Right atrium auricular region (tissue), 2 donors: ENCODE measurements at regions not wholly inside any gene's neighbourhood (a gene's known extent, or its start where the extent isn't known, plus 50 kb on each side); places are given as distances from the start of the nearest gene placed in this dataset.
"Not testable (repeated sequence)": the region's sequence is repeated elsewhere in the genome, so short reads cannot be mapped to it uniquely, and the experiment has no call there.

ENCODE experiments used
- DNase-seq: peaks from one replicate; pipeline ENCODE4 v3.0.0-alpha.2; 2019; ENCODE audit warnings: low spot score
- H3K27ac ChIP-seq, 2 donors: fragments of 200-600 bp; sonication (generic); 1 replicate in 1 of 2; 2 replicates in 1 of 2; pipeline ENCODE4 v1.5.1; 2016 to 2019
- H3K27me3 ChIP-seq, 2 donors: fragments of 200-600 bp; sonication (generic); one replicate each; pipeline versions ENCODE4 v1.5.1 to v1.6.0; 2017 to 2019
- H3K36me3 ChIP-seq: fragments of 200-600 bp; sonication (generic); one replicate; pipeline ENCODE4 v1.5.1; 2016
- H3K4me1 ChIP-seq, 2 donors: fragments of 200-600 bp; sonication (generic); one replicate each; pipeline versions ENCODE4 v1.5.1 to v1.6.0; 2017 to 2019
- H3K4me3 ChIP-seq, 2 donors: fragments of 200-600 bp; sonication (generic); 1 replicate in 1 of 2; 2 replicates in 1 of 2; pipeline ENCODE4 v1.5.1; 2017 to 2019; ENCODE audit warnings: mild to moderate bottlenecking in 1 of 2, moderate library complexity in 1 of 2
- H3K9me3 ChIP-seq, 2 donors: fragments of 200-600 bp; sonication (generic); one replicate each; pipeline ENCODE4 v1.5.1; 2019
- TF ChIP-seq, protein P1 (sequence below), 2 donors: fragments of 200-600 bp; sonication (generic); IDR thresholded peaks; one replicate each; pipeline ENCODE4 v1.5.1; 2019; ENCODE audit warnings: antibody characterized with exemption in 2 of 2

DNA sequence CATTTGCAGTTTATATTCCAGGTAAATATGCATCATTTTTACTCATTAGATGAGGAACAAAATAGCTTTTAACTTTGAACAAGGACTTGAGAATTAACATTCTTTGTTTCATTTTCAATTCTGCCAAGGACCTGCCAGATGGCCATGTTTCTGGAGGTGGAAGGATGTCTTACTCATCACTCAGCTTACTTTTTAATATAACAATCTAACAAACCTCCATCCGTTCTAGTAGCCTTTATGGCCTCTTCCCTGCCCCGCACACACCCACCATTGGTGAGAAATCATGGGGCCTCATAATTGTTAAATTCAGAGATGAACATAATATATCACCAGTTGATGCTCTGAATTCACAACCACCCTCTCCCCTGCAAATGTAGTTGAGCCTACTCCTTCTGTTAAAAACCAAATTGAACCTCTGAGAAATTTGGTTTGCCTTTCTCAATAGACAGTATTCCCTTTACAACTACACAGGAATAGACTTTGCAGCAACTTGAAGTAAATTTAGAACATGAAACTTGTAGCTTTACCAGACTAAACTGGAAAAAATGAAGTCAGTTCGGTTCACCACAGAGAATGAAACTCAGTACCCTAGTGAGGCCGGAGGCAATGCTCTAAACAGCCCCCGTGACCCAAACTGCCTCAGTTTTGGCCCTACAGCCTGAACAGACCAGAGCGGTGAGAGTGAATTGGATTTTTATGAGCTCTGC lies 50.1 kb upstream of the ACSL4 start:
- Histone ChIP-seq H3K27ac (no peak overlapping the region), H3K4me3 (no peak overlapping the region), H3K27me3 (no peaks in the 10 kb centered on the region), H3K9me3 (no peaks in the 10 kb centered on the region), H3K36me3 (no peaks in the 10 kb centered on the region), H3K4me1 (no peaks in the 10 kb centered on the region)
- TF ChIP-seq, protein P1, sequence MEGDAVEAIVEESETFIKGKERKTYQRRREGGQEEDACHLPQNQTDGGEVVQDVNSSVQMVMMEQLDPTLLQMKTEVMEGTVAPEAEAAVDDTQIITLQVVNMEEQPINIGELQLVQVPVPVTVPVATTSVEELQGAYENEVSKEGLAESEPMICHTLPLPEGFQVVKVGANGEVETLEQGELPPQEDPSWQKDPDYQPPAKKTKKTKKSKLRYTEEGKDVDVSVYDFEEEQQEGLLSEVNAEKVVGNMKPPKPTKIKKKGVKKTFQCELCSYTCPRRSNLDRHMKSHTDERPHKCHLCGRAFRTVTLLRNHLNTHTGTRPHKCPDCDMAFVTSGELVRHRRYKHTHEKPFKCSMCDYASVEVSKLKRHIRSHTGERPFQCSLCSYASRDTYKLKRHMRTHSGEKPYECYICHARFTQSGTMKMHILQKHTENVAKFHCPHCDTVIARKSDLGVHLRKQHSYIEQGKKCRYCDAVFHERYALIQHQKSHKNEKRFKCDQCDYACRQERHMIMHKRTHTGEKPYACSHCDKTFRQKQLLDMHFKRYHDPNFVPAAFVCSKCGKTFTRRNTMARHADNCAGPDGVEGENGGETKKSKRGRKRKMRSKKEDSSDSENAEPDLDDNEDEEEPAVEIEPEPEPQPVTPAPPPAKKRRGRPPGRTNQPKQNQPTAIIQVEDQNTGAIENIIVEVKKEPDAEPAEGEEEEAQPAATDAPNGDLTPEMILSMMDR (IDR thresholded peaks at IDR 0.05), result no peak
- no peak for DNase-seq

DNA sequence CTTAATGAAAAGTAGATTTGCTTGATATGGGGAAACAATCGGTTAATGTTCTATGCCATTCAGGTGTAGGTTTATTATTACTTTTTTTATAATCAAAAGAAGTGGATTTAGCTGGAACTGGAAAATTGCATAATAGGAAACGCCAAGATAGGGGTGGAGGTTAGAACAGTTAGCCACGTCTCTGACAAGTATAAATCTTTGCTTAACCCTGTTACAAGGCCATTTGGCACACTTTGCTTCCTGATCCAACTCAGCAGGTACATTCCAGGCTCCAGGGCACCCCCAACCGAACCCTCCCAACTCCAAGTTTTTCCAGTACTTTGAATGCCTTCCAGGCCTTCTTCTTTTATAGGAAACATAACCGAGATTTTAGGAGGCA lies 50.6 kb upstream of the ACSL4 start:
- H3K27me3 ChIP-seq, result no peaks in the 10 kb centered on the region
- no peak for DNase-seq
- TF ChIP-seq, protein P1 (IDR thresholded peaks at IDR 0.05), result no peak
- no peaks in the 10 kb centered on the region for H3K36me3 ChIP-seq
- H3K4me1 ChIP-seq, result no peaks in the 10 kb centered on the region
- no peak overlapping the region for H3K4me3 ChIP-seq
- no peaks in the 10 kb centered on the region for H3K9me3 ChIP-seq
- no peak overlapping the region for H3K27ac ChIP-seq

DNA sequence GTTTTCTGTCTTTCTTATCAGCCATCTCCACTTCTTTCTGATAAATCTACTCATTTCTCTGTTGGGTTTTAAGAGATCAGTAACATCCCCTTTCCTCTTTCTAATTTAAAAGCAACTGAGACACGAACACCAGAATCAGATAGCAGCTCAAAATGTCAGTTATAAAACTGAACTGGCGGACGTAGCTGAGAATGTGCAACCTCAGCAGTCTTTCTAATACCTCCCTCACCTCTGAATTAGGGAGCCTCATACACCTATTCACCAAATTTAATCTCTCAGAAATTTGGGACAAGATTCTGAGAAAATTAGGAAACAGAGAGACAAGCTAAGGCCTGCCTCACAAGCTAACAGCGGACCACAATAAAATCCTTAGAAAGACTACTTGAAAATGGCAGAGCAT lies 52.0 kb upstream of the ACSL4 start:
- Histone ChIP-seq H3K27ac (no peak overlapping the region), H3K4me1 (no peaks in the 10 kb centered on the region), H3K9me3 (no peaks in the 10 kb centered on the region), H3K27me3 (no peaks in the 10 kb centered on the region), H3K4me3 (no peak overlapping the region), H3K36me3 (no peaks in the 10 kb centered on the region)
- TF ChIP-seq, protein P1 (IDR thresholded peaks at IDR 0.05), result no peak
- DNase-seq, result no peak

DNA sequence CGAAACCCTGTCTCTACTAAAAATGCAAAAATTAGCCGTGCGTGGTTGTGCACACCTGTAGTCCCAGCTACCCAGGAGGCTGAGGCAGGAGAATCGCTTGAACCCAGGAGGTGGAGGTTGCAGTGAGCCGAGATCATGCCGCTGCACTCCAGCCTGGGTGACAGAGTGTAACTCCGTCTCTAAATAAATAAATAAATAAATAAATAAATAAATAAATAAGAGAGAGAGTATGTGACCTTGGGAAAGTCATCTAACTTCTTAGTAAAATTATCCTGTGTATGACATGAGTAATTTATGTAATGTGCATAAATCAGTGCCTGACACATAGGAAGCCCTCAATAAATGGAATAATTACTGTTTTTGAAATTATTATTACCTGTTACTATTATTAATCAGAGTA lies 57.5 kb upstream of the ACSL4 start:
- H3K9me3 ChIP-seq, H3K36me3 ChIP-seq, H3K27ac ChIP-seq, H3K4me1 ChIP-seq, H3K4me3 ChIP-seq, DNase-seq, H3K27me3 ChIP-seq: not testable (repeated sequence)

DNA sequence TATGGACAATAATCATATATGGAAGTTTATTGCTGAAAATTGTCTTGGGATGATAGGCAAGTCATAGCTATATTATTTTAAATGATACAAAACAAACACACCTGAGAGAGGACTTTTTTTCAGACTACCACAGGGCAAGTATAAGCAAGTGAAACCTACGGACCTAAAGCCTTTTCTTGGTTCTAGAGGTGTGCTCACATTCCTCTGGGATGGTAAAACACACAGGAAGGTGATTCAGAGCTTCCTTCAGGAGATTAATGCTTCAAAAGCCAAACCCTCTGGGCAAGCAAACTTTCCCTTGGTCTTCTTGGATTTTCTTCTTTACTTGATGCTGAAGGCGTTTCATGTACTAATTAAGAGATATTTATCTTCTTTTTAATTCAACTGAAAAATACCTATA lies 60.1 kb upstream of the ACSL4 start:
- no peak for DNase-seq
- H3K27me3 ChIP-seq, result no peaks in the 10 kb centered on the region
- no peaks in the 10 kb centered on the region for H3K4me1 ChIP-seq
- no peaks in the 10 kb centered on the region for H3K36me3 ChIP-seq
- TF ChIP-seq, protein P1 (IDR thresholded peaks at IDR 0.05), result no peak
- H3K27ac ChIP-seq, result no peak overlapping the region
- no peaks in the 10 kb centered on the region for H3K9me3 ChIP-seq
- no peak overlapping the region for H3K4me3 ChIP-seq

DNA sequence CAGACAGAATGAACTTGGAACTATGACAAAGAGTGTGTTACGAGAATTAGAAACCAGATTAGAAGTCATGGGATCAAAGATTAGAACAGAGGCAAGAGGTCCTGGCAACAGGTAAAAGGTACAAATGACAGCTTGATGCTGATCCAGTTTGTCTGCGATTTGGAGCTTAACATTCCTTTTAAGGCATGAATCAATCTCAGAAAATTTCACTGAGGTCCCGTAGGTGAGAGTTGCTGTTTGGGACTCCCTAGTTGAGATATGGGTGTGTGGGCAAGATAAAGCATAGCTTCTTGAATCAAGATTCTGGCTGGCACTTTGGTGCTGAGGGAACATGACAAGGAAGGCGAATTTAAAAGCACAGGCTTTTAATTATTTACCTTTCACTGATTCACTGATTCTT lies 62.6 kb upstream of the ACSL4 start:
- no peak for DNase-seq

More for the DNA sequence above, 62.6 kb upstream of the ACSL4 start:
- TF ChIP-seq, protein P1 (IDR thresholded peaks at IDR 0.05), result no peak
- no peak overlapping the region for H3K27ac ChIP-seq
- H3K9me3 ChIP-seq, result no peaks in the 10 kb centered on the region
- H3K4me1 ChIP-seq, result no peaks in the 10 kb centered on the region
- no peak overlapping the region for H3K4me3 ChIP-seq
- no peaks in the 10 kb centered on the region for H3K27me3 ChIP-seq
- no peaks in the 10 kb centered on the region for H3K36me3 ChIP-seq
